GM18508 (cell line): ENCODE measurements at regions not wholly inside any gene's neighbourhood (a gene's known extent, or its start where the extent isn't known, plus 50 kb on each side); places are given as distances from the start of the nearest gene placed in this dataset.
"Not testable (repeated sequence)": the region's sequence is repeated elsewhere in the genome, so short reads cannot be mapped to it uniquely, and the experiment has no call there.

Experiments
- ATAC-seq: cut with Tn5 transposase; IDR thresholded peaks from one replicate; pipeline ENCODE4 v1.9.1; 2021; ENCODE audit warnings: moderate number of reproducible peaks; ENCODE audit not compliant: insufficient read depth, unreplicated experiment

DNA sequence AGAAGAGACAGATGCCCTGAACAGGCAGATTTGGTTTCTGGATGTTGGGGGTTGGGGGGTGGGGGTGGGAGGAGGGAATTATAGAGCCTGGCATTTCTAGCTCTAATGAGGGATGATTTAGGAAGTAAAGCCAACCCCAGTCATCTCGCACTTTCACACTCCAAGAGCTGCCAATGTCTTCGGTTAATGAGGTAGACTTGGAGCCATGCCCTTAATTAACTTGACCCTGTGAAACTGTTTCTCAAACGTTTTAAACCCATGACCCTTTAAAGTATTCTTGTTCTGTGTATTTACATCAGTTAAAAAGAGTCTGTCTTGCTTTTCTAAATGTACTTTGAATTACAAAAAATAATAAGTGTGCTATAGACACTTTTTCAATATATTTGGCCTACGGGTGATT is 466.9 kb downstream of the FAT4 start:
- ATAC-seq = no peak

DNA sequence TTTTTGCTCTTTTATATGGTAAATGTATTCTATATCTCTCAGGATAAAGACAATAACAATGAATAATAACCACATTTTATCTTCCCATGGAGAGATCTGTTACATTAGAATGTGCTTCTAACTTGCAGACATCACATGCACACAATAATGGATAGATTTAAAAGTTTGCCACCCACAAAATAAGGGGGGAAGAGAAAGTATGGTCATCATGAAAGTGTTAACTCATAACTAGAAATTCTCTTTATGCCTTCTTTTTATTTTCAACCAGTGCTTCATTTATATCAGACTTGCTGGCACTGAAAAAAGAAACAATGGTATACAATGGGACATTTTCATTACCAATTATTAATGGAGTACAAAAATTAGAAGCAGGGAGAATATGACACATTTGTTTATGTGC is 470.0 kb downstream of the FAT4 start:
- ATAC-seq = no peak

DNA sequence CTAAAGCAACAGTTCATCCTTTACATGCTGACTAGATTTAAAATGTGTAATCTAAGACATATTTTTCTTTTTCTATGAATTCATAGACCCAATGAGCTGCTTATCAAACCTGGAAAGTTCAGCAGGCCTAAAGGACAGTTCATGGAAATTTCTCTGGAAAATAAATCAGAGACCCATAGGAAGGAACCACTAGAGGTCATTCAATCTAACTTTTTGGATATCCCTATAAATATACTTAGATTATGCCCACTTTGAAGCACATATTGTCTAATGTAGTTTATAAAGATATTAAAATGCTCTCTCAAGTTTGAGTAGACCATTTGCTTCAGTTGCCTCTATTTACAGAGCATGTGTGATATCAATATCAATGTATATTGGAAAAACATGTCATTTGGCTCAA is 473.0 kb downstream of the FAT4 start:
- ATAC-seq = no peak

DNA sequence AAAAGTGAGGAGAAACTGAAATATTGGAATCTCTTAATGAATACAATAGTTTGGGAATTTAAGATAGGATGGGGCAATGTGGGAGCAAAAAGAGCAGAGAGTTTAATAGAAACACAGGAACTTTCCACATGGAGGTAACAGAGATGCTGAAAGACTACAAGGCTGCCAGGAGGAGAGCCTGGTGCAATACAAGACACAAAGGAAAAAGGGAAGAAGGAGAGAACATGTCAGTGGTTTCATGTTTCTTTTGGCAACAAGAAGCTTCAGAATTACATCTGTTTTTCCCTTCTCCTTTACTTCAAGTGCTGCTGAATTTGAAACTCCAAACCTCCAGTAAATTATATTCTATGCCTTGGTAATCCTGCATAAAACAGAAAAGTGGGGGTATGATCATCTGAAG is 474.3 kb downstream of the FAT4 start:
- no peak for ATAC-seq

DNA sequence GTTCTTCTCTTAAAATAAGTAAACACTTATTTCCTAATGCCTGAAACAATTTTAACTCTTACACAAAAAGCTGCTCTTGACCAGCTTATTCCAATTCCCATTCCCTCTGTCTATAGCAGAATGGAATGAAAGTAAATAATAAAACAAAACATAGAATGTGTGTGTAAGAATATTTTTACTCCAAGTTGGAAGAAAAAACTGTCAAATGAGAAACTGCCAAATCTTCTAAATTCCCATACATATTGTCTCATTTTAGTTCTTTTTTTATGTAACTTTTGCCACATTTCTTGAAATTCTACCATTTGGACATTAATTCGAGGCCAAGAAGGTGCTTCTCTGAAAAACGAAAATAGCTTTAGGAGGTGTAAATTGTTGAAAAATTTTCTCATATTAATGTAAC is 477.1 kb downstream of the FAT4 start:
- ATAC-seq = no peak

DNA sequence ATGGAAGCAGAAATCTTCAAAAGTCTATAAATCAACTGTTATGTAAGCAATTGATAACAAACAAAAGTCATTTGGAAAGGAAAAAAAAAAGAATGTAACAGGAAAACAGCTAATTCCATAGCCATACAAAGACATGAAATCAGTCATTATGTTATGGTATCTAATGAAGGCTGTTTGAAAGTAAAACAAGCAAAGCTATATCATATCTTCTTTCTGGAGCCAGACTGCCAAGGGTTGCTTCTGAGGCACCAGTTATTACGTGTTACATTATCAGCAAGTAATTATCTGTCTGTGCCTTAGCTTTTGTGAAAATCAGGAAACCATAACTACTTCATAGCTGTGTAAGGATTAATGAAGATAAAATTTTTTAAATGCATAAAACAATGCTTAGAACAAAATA is 480.2 kb downstream of the FAT4 start:
- ATAC-seq = no peak

DNA sequence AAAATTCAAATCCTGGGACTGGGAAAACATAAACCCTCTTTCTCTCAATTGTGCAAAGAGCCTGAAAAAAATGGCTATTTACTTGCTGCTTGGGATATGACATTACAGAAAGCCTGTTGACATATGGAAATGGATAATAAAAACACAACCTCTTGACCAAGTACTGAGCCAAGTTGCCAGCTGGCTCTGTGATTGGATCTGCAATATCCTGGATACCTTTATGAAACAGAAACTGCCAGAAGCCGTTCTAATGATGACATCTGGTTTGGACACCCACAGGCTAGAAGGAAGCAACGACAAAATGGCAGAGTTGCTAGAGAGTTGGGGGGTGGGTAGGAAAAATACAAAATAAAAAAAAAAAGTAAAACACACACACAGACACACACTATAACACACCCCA is 481.4 kb downstream of the FAT4 start:
- no peak for ATAC-seq

DNA sequence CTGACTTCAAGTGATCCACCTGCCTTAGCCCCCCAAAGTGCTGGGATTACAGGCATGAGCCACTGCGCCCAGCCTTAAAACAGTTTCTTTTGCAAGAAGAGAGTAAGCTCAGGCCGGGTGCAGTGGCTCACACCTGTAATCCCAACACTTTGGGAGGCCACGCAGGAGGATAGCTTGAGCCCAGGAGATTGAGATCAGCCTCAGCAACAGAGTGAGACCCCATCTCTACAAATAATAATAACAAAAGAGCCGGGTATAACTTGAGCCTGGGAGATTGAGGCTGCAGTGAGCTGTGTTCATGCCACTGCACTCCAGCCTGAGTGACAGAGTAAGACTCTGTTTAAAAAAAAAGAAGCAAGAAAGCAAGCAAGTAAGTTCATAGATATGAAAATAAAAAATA is 482.9 kb downstream of the FAT4 start:
- ATAC-seq = not testable (repeated sequence)

DNA sequence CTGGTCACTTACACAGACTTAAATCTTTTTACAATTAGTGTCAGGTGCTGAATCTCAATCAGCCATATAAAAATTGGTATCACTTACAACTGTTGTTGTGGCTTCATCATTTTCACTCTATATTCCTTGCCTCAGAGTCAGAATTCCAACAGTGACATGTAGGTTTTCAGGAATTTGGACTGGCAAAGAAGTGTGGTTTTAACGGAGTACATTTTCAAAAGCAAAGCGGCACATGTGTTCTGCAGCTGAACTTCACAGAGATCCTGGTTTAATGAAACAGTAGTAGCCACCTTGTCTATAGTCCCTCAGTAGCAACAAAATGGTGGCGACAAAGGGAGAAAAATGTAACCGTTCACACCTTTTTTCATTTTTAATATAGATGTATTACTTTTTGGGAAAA is 486.6 kb downstream of the FAT4 start:
- ATAC-seq = no peak

DNA sequence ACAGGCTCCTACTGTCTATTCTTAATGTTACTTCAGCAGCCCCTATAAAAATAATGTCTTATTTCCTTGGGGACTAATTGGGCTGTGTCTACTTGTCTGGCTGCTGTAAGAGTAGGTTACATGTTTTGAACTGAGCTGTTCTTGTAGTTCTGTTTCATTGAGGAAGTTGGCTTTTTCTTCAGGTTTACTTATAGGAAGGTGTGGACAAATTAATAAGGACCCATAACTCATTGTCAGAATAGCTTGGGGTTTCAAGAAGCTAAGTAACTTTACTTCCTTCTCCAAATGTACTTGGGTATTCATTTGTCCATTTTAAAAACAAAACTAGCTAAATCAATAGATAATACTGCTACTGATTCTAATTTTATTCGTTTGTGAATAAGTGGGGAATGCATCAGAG is 487.2 kb downstream of the FAT4 start:
- no peak for ATAC-seq

DNA sequence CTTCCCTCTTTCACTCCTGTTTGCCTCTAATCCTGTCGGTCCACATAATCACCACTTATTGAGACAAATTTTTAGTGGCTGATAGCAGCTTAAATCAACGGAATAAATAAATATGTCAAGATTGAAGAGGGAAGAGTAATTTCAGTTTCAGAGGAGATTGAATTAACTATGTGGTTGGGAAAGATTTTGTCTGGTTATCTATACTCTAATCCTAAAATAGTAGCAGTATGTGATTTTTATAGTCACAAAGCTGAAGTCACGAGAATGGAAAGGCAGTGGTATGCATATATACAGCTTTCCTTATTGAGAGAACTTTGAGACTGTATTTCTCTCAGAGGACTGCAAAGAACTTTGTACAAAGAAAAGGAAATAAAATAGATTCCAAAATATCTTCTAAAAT is 493.3 kb downstream of the FAT4 start:
- ATAC-seq = no peak

DNA sequence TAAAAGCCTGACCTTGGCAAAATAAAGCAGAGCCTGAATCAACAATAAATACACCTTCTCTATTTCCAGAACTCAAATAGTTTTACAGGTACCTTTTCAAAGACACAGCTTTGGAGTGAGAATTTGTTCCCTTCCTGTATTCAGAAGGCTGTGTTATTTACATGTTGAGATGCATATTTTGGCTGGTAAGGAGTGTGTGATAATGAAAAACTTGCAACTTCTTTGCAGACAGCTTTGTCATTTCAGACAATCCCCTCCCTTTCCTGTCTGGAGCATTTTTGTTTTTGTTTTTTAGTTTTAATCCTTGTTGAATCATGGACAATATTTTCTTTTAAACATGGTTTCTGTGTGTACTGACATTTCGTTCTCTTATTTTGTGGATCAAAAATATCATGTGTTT is 493.8 kb downstream of the FAT4 start:
- ATAC-seq = no peak

DNA sequence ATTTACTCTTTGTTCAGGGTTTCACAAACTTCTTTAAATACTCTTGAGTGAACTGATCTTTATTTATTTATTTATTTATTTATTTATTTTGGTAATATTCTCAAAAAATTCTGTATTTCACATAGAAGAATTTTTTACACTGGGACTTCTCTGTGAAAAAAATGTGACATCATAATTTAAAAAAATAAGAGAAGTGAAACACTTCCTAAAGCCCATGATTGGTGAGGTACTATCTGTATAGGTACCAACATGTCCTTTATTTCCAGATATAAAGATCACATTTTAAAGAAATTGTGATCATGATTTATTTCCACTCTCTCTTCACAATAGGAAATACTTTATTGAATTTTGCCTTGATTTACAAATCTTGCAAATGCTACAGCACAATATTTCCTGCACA is 497.1 kb downstream of the FAT4 start:
- ATAC-seq = no peak

DNA sequence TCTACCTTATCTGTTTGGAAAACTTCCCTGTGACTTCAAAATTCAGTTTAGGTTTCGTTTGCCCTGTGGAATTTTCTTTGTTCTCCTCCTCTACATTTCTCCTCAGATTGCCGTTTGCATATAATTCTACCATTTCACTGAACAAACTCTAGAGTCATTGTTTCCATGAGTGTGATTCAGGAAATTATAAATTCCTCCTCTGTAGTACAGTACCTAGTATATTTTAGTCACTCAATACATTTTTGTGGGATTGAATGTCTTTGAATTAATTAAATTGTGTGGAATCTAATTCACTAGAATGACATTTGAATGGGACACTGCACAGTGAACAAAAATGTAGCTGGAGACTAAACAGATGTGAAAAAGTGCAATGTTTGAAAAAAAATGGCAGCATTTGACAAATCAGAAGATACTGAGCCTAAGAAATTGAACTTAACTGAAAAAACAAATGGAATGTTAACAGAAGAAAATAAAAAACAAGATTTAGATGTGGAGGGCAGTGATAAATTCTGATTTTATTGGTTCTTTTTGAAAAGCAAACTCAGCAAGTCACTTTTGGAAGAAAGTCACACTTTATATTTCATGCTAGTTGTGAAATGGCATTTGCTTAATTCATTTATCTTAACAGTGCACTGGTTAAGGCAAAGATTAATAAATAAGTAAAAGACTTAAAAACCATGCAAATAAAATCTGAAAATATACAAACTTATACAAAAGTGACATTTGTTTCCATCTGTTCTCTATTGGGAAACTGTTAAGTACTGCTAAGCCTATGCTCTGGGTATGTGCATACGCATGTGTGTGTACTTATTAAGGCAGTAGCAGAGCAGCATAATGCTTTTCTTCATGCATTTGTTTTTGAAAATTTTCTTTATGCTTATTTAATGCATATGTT is 512.3 kb downstream of the FAT4 start:
- ATAC-seq = no peak

DNA sequence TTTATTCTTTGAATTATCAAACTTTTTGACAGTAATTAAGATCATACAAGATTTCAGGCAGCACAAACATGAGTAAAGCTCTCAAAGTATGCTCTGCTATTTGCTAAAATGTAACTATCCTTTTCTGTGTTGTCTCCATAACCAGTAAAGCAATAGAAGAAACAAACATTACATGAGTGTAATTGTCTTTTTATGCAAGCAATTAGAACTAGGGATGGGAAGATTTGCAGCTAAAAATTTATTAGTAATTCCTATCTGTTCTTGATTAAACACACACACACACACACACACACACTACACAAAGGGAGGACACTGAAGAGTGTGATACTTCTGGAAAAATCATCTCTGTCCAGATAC is 512.9 kb downstream of the FAT4 start:
- no peak for ATAC-seq

DNA sequence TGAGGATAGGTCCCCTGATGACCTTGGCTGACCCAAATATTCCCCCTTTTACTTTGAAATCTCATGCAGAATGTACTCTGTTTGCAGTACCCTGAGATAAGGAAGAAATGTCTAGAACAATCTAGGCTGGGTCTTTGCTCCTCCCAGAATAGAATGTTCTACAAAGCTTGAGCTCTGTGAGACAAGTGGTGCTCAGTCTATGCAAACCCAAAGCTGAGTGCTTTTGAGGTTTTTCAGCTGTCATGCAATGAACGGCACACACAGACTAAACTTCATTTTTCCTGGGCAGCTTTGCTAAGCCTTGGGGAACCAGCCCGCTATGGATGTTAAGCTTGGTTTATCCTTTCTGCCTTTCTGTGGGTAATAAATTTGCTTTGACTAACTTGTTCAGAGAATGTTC is 513.6 kb downstream of the FAT4 start:
- no peak for ATAC-seq

DNA sequence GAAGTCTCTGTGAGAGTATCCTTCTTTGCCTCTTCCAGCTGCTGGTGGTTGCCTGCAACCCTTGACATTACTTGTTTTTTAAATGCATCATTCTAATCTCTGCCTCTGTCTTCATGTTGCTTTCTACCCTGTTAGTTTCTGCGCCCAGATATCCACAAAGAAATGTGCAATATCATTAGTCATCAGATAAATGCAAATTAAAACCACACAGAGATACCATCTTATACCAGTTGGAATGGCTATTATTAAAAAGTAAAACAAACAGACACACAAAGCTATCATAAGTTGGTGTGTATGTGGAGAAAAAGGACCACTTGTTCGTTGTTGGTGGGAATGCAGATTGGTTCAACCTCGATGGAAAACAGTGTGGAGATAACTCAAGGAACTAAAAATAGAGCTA is 517.4 kb downstream of the FAT4 start:
- no peak for ATAC-seq

DNA sequence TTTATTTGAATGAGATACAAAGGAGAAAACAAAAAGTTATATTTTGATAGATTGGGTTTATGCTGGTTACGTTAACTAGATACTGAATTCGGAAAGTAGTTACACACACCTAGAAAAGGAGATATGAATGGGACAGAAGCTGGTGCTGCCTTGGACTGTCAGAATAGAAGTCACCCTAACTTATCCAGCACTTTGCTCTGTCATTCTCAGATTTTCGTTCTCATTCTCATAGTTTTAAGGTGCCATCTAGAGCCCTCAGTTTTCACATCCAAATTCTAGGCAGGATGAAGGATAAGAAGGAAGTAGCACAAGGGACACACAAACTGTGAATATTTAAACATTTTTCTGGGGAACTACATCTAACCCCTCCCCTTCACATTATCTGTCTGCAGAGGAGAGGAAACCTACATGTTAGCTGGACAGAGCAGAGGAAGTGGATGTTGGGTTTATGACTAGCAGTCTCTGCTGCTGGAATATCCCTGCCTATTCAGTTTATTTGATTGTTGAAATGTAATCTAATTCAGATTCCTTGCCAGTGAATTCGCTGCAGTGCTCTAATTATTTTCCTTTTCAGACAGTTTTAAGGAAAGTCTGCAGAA is 521.9 kb downstream of the FAT4 start:
- no peak for ATAC-seq

DNA sequence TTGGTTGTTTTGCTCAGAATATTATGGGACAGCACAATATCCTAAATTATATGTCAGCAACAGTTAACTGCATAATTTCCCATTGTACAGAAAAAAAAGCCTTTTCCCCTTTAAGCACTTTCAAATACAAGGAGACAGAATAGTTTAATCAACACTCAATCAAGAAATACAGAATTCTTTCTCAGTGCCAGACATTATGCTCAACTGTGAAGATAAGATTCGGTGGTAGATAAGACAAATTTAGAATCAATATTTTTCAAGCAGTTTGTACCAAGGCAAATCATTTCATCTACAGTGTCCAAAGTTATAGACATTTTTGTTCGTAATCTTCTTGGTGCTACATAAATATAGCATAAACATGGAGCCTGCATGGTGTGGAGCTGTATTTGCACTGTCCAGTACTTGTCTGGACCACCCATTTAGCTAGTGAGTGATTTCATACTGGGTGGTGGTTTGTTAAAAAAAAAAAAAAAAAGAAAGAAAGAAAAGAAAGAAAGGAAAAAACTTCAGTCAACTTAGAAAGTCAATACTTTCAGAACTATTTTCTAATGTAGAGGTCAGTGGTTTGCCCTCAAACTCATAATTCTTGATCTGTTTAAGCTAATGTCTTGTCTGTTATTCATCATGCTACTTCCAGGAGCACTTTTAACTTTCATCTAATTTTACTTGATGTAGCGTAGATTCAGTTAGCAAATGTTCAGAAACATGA is 522.9 kb downstream of the FAT4 start:
- ATAC-seq = no peak

DNA sequence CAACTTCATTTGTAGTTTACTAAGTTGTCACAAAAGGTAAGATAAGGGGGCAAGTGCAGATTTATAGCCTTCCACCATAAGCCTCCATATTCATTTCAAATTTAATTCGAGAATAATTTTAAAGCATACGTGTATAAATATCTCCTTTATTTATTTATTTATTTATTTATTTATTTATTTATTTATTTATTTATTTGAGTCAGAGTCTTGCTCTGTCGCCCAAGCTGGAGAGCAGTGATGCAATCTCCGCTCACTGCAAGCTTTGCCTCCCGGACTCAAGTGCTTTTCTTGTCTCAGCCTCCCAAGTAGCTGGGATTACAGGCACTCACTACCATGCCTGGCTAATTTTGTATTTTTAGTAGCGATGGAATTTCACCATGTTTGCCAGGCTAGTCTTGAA is 523.4 kb downstream of the FAT4 start:
- no peak for ATAC-seq

DNA sequence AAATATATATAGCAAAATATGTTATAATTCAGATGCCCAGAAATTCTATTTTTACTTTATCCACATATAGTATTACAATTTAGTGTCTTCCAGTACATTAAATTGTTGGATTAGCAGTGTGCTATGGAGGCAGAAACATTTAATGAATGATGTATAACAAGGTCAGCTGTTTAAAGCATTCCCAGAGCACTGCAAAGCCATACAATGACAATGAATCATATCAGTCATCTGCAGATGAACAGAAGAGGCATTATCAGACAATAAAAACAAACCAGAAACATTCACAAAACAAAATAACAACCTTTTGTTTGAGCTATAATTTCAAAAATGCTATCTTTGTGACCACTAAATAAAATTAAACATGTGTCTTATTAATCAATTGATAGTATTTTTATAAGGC is 524.2 kb downstream of the FAT4 start:
- ATAC-seq = no peak

DNA sequence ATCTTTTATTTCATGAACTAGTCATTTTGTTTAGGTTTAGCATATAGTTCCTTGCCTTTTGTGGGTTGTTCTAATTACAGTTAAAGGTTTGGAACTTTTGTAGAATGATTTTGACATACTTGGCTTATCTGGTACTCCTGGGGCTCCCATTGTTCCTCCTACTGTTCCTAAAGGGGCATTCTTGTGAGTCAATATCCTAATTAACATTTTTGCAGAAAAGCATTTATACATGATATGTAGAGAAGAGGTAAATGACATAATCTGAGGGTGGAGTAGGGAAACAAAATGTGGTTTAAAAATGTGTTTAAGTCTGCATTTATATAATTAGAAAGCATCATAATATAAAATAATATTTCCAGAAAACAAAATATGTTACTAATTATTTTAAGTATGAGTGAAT is 529.2 kb downstream of the FAT4 start:
- ATAC-seq = no peak
